H1 (cell line): ENCODE measurements at regions not wholly inside any gene's neighbourhood (a gene's known extent, or its start where the extent isn't known, plus 50 kb on each side); places are given as distances from the start of the nearest gene placed in this dataset.

Source experiments
- CTCF ChIA-PET: fragments of 300-600 bp; sonication (Branson Sonifier 250); formaldehyde crosslinking; loops from one replicate; lab custom pipeline; 2021; ENCODE audit not compliant: partially characterized antibody; lab: Charles Lee
- POLR2A ChIA-PET: fragments of 300-600 bp; sonication (Branson Sonifier 250); formaldehyde crosslinking; loops from one replicate; lab custom pipeline; 2021; ENCODE audit warnings: inconsistent platforms; ENCODE audit not compliant: partially characterized antibody; lab: Charles Lee
- DNase-seq, 2 experiments: peaks; one replicate each; pipeline versions ENCODE4 v3.0.0 to v3.0.0-alpha.2; 2010 to 2022; ENCODE audit warnings: low spot score in 2 of 2, low read depth in 1 of 2, mixed read lengths in 1 of 2
- FAIRE-seq: peaks from 2 replicates; lab custom pipeline; 2011; peaks lifted over from hg19 to GRCh38; lab: Jason Lieb, UNC
- H2AFZ ChIP-seq: 2 replicates; pipeline ENCODE4 v1.8.1; 2012; ENCODE audit warnings: low read length, inconsistent platforms
- H2AK5ac ChIP-seq: 2 replicates; pipeline ENCODE4 v1.6.1; 2013; ENCODE audit warnings: low read depth, low read length
- H2BK120ac ChIP-seq: replicated peaks from 2 replicates; pipeline ENCODE3; 2013; ENCODE audit warnings: low read depth, low read length, inconsistent platforms
- H2BK12ac ChIP-seq: 2 replicates; pipeline ENCODE4 v1.6.1; 2013; ENCODE audit warnings: low read depth, low read length
- H2BK15ac ChIP-seq: 2 replicates; pipeline ENCODE4 v1.6.1; 2013; ENCODE audit warnings: low read length
- H2BK20ac ChIP-seq: 2 replicates; pipeline ENCODE4 v1.6.1; 2013; ENCODE audit warnings: low read length
- H2BK5ac ChIP-seq: 2 replicates; pipeline ENCODE4 v1.6.1; 2013; ENCODE audit warnings: low read depth, low read length
- H3K14ac ChIP-seq: 2 replicates; pipeline ENCODE4 v1.6.1; 2013; ENCODE audit warnings: inconsistent platforms; ENCODE audit not compliant: insufficient read length
- H3K18ac ChIP-seq: 2 replicates; pipeline ENCODE4 v1.6.1; 2013; ENCODE audit warnings: low read length; ENCODE audit errors: extremely low read depth
- H3K23ac ChIP-seq: 2 replicates; pipeline ENCODE4 v1.6.1; 2013; ENCODE audit warnings: inconsistent platforms; ENCODE audit not compliant: insufficient read length
- H3K23me2 ChIP-seq: 2 replicates; pipeline ENCODE4 v1.6.1; 2013; ENCODE audit warnings: low read depth, low read length
- H3K27ac ChIP-seq: 2 replicates; pipeline ENCODE4 v1.6.1; 2011; ENCODE audit warnings: low read depth, low read length, inconsistent platforms
- H3K27me3 ChIP-seq, 4 experiments: replicated peaks in 1 of 4; 1 replicate in 1 of 4; 2 replicates in 3 of 4; pipeline versions ENCODE4 v1.6.1 to v1.8.1; 2011 to 2013; ENCODE audit warnings: low read length in 3 of 4, mild to moderate bottlenecking in 3 of 4, inconsistent platforms in 2 of 4, mixed read lengths in 2 of 4, moderate library complexity in 1 of 4; ENCODE audit not compliant: control insufficient read depth in 3 of 4, insufficient read depth in 3 of 4; ENCODE audit errors: extremely low read depth in 1 of 4
- H3K36me3 ChIP-seq, 4 experiments: 2 replicates each; pipeline versions ENCODE4 v1.6.1 to v1.8.1; 2011 to 2013; ENCODE audit warnings: mild to moderate bottlenecking in 4 of 4, low read length in 3 of 4, moderate library complexity in 2 of 4, control low read depth in 1 of 4, inconsistent platforms in 1 of 4; ENCODE audit not compliant: insufficient read depth in 4 of 4, control insufficient read depth in 2 of 4
- H3K4ac ChIP-seq: replicated peaks from 2 replicates; pipeline ENCODE3; 2013; ENCODE audit warnings: low read length, low read depth, mixed read lengths, inconsistent platforms; ENCODE audit not compliant: insufficient read length
- H3K4me1 ChIP-seq, 4 experiments: replicated peaks in 1 of 4; 1 replicate in 1 of 4; 2 replicates in 3 of 4; pipeline versions ENCODE4 v1.6.1 to v1.8.1; 2011 to 2013; ENCODE audit warnings: low read length in 3 of 4, inconsistent platforms in 2 of 4, mixed read lengths in 1 of 4; ENCODE audit not compliant: insufficient read depth in 4 of 4, control insufficient read depth in 3 of 4
- H3K4me2 ChIP-seq, 2 experiments: 2 replicates each; pipeline versions ENCODE4 v1.6.1 to v1.8.1; 2011 to 2013; ENCODE audit warnings: low read depth in 2 of 2, low read length in 2 of 2, control low read depth in 1 of 2, inconsistent platforms in 1 of 2, mild to moderate bottlenecking in 1 of 2; ENCODE audit not compliant: insufficient read depth in 1 of 2
- H3K4me3 ChIP-seq, 4 experiments: fragments of 200-600, 300-600 bp in 1 of 4; sonication (generic), shearing (Covaris generic), sonication (Bioruptor Twin) in 1 of 4; 2 replicates each; pipeline versions ENCODE4 v1.5.1 to v1.8.1; 2011 to 2016; ENCODE audit warnings: low read length in 4 of 4, low read depth in 3 of 4, control low read depth in 2 of 4, inconsistent platforms in 2 of 4, mild to moderate bottlenecking in 2 of 4, mixed read lengths in 1 of 4, moderate library complexity in 1 of 4; ENCODE audit not compliant: insufficient read depth in 2 of 4; ENCODE audit errors: extremely low read depth in 1 of 4
- H3K56ac ChIP-seq: replicated peaks from 2 replicates; pipeline ENCODE3; 2013; ENCODE audit warnings: low read depth, mild to moderate bottlenecking, mixed read lengths, low read length, inconsistent platforms; ENCODE audit not compliant: insufficient read length
- H3K79me1 ChIP-seq: 2 replicates; pipeline ENCODE4 v1.6.1; 2013; ENCODE audit warnings: low read depth, low read length, control low read depth
- H3K79me2 ChIP-seq, 2 experiments: 2 replicates each; pipeline versions ENCODE4 v1.6.1 to v1.8.1; 2012 to 2013; ENCODE audit warnings: low read length in 2 of 2, mild to moderate bottlenecking in 2 of 2, inconsistent platforms in 1 of 2; ENCODE audit not compliant: insufficient read depth in 2 of 2, control insufficient read depth in 1 of 2
- H3K9ac ChIP-seq, 4 experiments: replicated peaks in 1 of 4; 1 replicate in 1 of 4; 2 replicates in 3 of 4; pipeline versions ENCODE4 v1.6.1 to v1.8.1; 2011 to 2013; ENCODE audit warnings: low read depth in 3 of 4, low read length in 3 of 4, control low read depth in 2 of 4, mild to moderate bottlenecking in 2 of 4, moderate library complexity in 2 of 4, inconsistent platforms in 1 of 4; ENCODE audit errors: extremely low read depth in 1 of 4
- H3K9me3 ChIP-seq, 2 experiments: 2 replicates each; pipeline versions ENCODE4 v1.6.1 to v1.8.1; 2012 to 2013; ENCODE audit warnings: mild to moderate bottlenecking in 2 of 2, moderate library complexity in 2 of 2, control low read depth in 1 of 2, inconsistent platforms in 1 of 2, low read depth in 1 of 2, low read length in 1 of 2, mixed read lengths in 1 of 2; ENCODE audit not compliant: insufficient read depth in 2 of 2
- H4K20me1 ChIP-seq, 2 experiments: replicated peaks in 1 of 2; 2 replicates each; pipeline versions ENCODE3 to v1.8.1; 2011 to 2013; ENCODE audit warnings: inconsistent platforms in 2 of 2, low read length in 2 of 2, mild to moderate bottlenecking in 1 of 2; ENCODE audit not compliant: insufficient read depth in 2 of 2, control insufficient read depth in 1 of 2
- H4K5ac ChIP-seq: 2 replicates; pipeline ENCODE4 v1.6.1; 2013; ENCODE audit warnings: low read length, low read depth, mixed read lengths, inconsistent platforms; ENCODE audit not compliant: insufficient read length
- H4K8ac ChIP-seq: 2 replicates; pipeline ENCODE4 v1.8.0; 2013; ENCODE audit warnings: mild to moderate bottlenecking, moderate library complexity, low read length, inconsistent platforms; ENCODE audit not compliant: insufficient read depth; ENCODE audit errors: extremely low read depth
- H4K91ac ChIP-seq: replicated peaks from 2 replicates; pipeline ENCODE3; 2013; ENCODE audit warnings: low read length, mixed read lengths, inconsistent platforms; ENCODE audit not compliant: insufficient read length
- PHF8 ChIP-seq: fragments of 200-600 bp; sonication (generic); conservative IDR thresholded peaks from 2 replicates; pipeline ENCODE4 v1.7.1; 2012; ENCODE audit warnings: low read depth, mild to moderate bottlenecking, inconsistent platforms, low read length, moderate library complexity
- RFX5 ChIP-seq: IDR thresholded peaks from 2 replicates; pipeline ENCODE4 v1.6.1; 2011; ENCODE audit warnings: low read depth, low read length, improper control_type of control experiment, borderline replicate concordance
- WGBS, 2 experiments: shearing (Covaris generic) in 1 of 2; methylation state at CpG; one replicate each; pipeline versions ENCODE4 v1.1.6 to v1.1.7; 2013 to 2015; ENCODE audit warnings: low lambda C conversion rate in 2 of 2, mixed read lengths in 2 of 2, inconsistent platforms in 1 of 2, low coverage in 1 of 2, missing lambda C conversion rate in 1 of 2; ENCODE audit not compliant: insufficient replicate concordance in 2 of 2, insufficient coverage in 1 of 2, insufficient read length in 1 of 2; ENCODE audit errors: extremely low coverage in 1 of 2, missing lambda C conversion rate in 1 of 2; 5-methylcytosine and 5-hydroxymethylcytosine counted together

GRCh38 chr18:54089749-54090459, 134.6 kb downstream of the MBD2 start:
- Histone ChIP-seq H3K4me1 (peaks cover 0 to 3% (median 1%) of the 10 kb centered on the region in 4 experiments; a peak in 1 of 7 replicates), H2AK5ac (no peak overlapping the region), H4K20me1 (no peaks in the 10 kb centered on the region), H3K18ac (no peak overlapping the region), H2BK20ac (no peak overlapping the region), H4K91ac (no peak overlapping the region), H2BK15ac (no peak overlapping the region), H2AFZ (peak overlapping the region; percentile 55; the same call in 1 of the 2 replicates), H3K23ac (no peak overlapping the region), H3K4ac (no peak overlapping the region), H3K14ac (no peak overlapping the region), H3K4me2 (no peak overlapping the region), H3K23me2 (no peaks in the 10 kb centered on the region), H3K27ac (no peak overlapping the region), H4K5ac (no peak overlapping the region), H4K8ac (no peak overlapping the region), H3K9me3 (no peaks in the 10 kb centered on the region), H2BK5ac (no peak overlapping the region), H3K36me3 (no peaks in the 10 kb centered on the region), H3K79me1 (no peaks in the 10 kb centered on the region), H3K9ac (no peak overlapping the region), H2BK12ac (no peak overlapping the region), H3K56ac (no peak overlapping the region), H3K4me3 (no peak overlapping the region), H2BK120ac (no peak overlapping the region), H3K79me2 (no peaks in the 10 kb centered on the region), H3K27me3 (no peaks in the 10 kb centered on the region)
- POLR2A ChIA-PET, result no interaction called here
- CTCF ChIA-PET, result interaction anchor here (0.9 to 1.6 kb wide), 4 partner anchors 11 to 184 kb away, joined by 3 to 4 read pairs (median 3); no protein-coding TSS in a partner anchor
- no peak for TF ChIP-seq PHF8
- peak; percentile 49; the same call in 1 of the 2 replicates for TF ChIP-seq RFX5
- FAIRE-seq (no peak), DNase-seq (no peak)
- 81% methylated on average over 2 of the region's 2 CpGs; no CpG with 5 or more reads in 1 of the 2 experiments for WGBS, 2 experiments
